Subcutaneous abdominal adipose tissue (tissue), 5 donors: ENCODE measurements at regions not wholly inside any gene's neighbourhood (a gene's known extent, or its start where the extent isn't known, plus 50 kb on each side); places are given as distances from the start of the nearest gene placed in this dataset.

Source experiments
- H3K27ac ChIP-seq: one replicate; pipeline ENCODE4 v1.7.0; 2013; ENCODE audit warnings: low read depth, mild to moderate bottlenecking, inconsistent platforms, low read length, moderate library complexity
- H3K27me3 ChIP-seq, 5 donors: one replicate each; pipeline ENCODE4 v1.7.0; 2013; ENCODE audit warnings: low read length in 5 of 5, inconsistent platforms in 1 of 5; ENCODE audit not compliant: control insufficient read depth in 5 of 5, insufficient read depth in 4 of 5
- H3K36me3 ChIP-seq, 5 donors: one replicate each; pipeline ENCODE4 v1.7.0; 2013; ENCODE audit warnings: low read length in 5 of 5; ENCODE audit not compliant: control insufficient read depth in 5 of 5, insufficient read depth in 5 of 5
- H3K4me1 ChIP-seq, 5 donors: one replicate each; pipeline ENCODE4 v1.7.0; 2013; ENCODE audit warnings: low read length in 5 of 5, mild to moderate bottlenecking in 3 of 5, moderate library complexity in 1 of 5; ENCODE audit not compliant: control insufficient read depth in 5 of 5, insufficient read depth in 5 of 5
- H3K4me3 ChIP-seq, 5 donors: one replicate each; pipeline ENCODE4 v1.7.0; 2013; ENCODE audit warnings: low read length in 5 of 5, low read depth in 1 of 5
- H3K9ac ChIP-seq, 5 donors: one replicate each; pipeline ENCODE4 v1.7.0; 2013; ENCODE audit warnings: low read length in 5 of 5, mild to moderate bottlenecking in 4 of 5, moderate library complexity in 3 of 5
- H3K9me3 ChIP-seq, 5 donors: one replicate each; pipeline ENCODE4 v1.7.0; 2013; ENCODE audit warnings: low read length in 5 of 5; ENCODE audit not compliant: control insufficient read depth in 5 of 5
- donor health status: healthy.
- donor health status: healthy.
- donor health status: healthy.
- donor health status: healthy.
- donor health status: healthy.

GRCh38 chr2:150295544-150295943, 191.9 kb downstream of the RND3 start:
- H3K9ac ChIP-seq = no peak overlapping the region
- no peaks in the 10 kb centered on the region for H3K36me3 ChIP-seq
- H3K27me3 ChIP-seq = no peaks in the 10 kb centered on the region

DNA sequence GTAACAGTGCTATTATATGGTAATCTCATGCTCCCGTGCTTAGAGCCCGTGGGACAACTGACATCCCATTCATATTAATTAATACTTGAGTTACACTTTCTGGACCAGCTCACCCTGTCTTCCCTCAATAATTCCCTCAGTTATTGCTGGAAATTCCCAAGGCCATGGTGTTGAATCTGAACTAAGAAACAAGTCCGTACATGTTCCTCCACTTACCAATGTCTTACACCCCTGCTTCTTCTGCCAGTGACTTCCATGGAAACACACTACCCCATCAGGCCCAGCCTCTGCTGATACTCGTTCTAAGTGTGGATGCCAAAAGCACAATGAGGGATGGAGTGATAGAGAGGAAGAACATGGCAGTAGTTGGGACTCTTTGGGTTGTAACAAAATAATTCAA, 193.7 kb downstream of the RND3 start:
- Histone ChIP-seq H3K9me3 (no peaks in the 10 kb centered on the region), H3K27ac (no peak overlapping the region), H3K4me3 (no peak overlapping the region), H3K27me3 (no peaks in the 10 kb centered on the region), H3K9ac (no peak overlapping the region), H3K4me1 (peaks cover 0 to 13% (median 6%) of the 10 kb centered on the region in 5 donors), H3K36me3 (no peaks in the 10 kb centered on the region)

More at GRCh38 chr2:150295544-150295943, 191.9 kb downstream of the RND3 start:
- peaks cover 0 to 5% (median 0%) of the 10 kb centered on the region in 5 donors for H3K9me3 ChIP-seq
- no peak overlapping the region for H3K27ac ChIP-seq
- peaks cover 0 to 13% (median 6%) of the 10 kb centered on the region in 5 donors for H3K4me1 ChIP-seq
- H3K4me3 ChIP-seq = no peak overlapping the region

- no peak overlapping the region for H3K4me3 ChIP-seq
- no peak overlapping the region for H3K27ac ChIP-seq
- H3K4me1 ChIP-seq = peaks cover 0 to 13% (median 6%) of the 10 kb centered on the region in 5 donors
- no peaks in the 10 kb centered on the region for H3K36me3 ChIP-seq
- no peak overlapping the region for H3K9ac ChIP-seq
- no peaks in the 10 kb centered on the region for H3K9me3 ChIP-seq
- H3K27me3 ChIP-seq = no peaks in the 10 kb centered on the region
These were observed 194.7 kb downstream of the RND3 start for GRCh38 chr2:150292807-150293206.

DNA sequence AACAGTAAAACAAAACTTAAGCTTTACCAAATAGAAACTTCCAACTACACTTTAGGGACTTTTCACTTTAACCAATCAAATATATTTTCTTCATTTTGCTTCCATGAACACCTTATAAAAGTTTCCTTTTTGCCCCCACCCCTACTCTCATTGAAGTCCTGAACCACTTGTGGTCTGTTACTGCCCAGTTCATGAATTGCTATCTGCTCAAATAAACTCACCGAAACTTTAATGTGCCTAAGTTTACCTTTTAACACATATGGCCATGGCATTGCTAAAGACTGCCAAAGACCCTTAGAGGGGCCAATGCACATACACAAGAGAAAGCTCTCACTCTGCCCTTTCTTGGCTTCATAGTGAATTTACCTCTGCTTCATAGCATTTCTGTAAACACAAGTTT, 195.3 kb downstream of the RND3 start:
- no peak overlapping the region for H3K4me3 ChIP-seq
- H3K9me3 ChIP-seq = no peaks in the 10 kb centered on the region
- no peak overlapping the region for H3K27ac ChIP-seq
- H3K36me3 ChIP-seq = no peaks in the 10 kb centered on the region
- H3K4me1 ChIP-seq = peaks cover 0 to 11% (median 6%) of the 10 kb centered on the region in 5 donors
- H3K27me3 ChIP-seq = no peaks in the 10 kb centered on the region
- no peak overlapping the region for H3K9ac ChIP-seq

- H3K36me3 ChIP-seq = no peaks in the 10 kb centered on the region
- no peaks in the 10 kb centered on the region for H3K27me3 ChIP-seq
- H3K27ac ChIP-seq = no peak overlapping the region
- no peak overlapping the region for H3K9ac ChIP-seq
- peaks cover 2 to 21% (median 13%) of the 10 kb centered on the region in 5 donors for H3K4me1 ChIP-seq
- H3K4me3 ChIP-seq = no peak overlapping the region
- no peaks in the 10 kb centered on the region for H3K9me3 ChIP-seq
These were observed 200.6 kb downstream of the RND3 start for GRCh38 chr2:150286730-150287362.

- Histone ChIP-seq H3K27me3 (no peaks in the 10 kb centered on the region), H3K9me3 (no peaks in the 10 kb centered on the region), H3K27ac (no peak overlapping the region), H3K9ac (no peak overlapping the region), H3K4me3 (no peak overlapping the region), H3K4me1 (peaks cover 6 to 43% (median 33%) of the 10 kb centered on the region in 5 donors), H3K36me3 (no peaks in the 10 kb centered on the region)
These were observed 203.4 kb downstream of the RND3 start for GRCh38 chr2:150284116-150284515.

GRCh38 chr2:150282771-150283371, 204.6 kb downstream of the RND3 start:
- Histone ChIP-seq H3K4me1 (peaks cover 6 to 45% (median 35%) of the 10 kb centered on the region in 5 donors), H3K27ac (peak overlapping the region; percentile 84), H3K9ac (no peak overlapping the region), H3K4me3 (no peak overlapping the region), H3K36me3 (no peaks in the 10 kb centered on the region), H3K9me3 (no peaks in the 10 kb centered on the region), H3K27me3 (no peaks in the 10 kb centered on the region)

GRCh38 chr2:150282357-150282756, 205.1 kb downstream of the RND3 start:
- Histone ChIP-seq H3K27ac (peak overlapping the region; percentile 84), H3K4me1 (peaks cover 6 to 45% (median 35%) of the 10 kb centered on the region in 5 donors), H3K9ac (no peak overlapping the region), H3K9me3 (peaks cover 0 to 3% (median 0%) of the 10 kb centered on the region in 5 donors), H3K27me3 (no peaks in the 10 kb centered on the region), H3K4me3 (no peak overlapping the region), H3K36me3 (no peaks in the 10 kb centered on the region)

GRCh38 chr2:150280231-150280630, 207.2 kb downstream of the RND3 start:
- Histone ChIP-seq H3K9ac (no peak overlapping the region), H3K4me1 (peaks cover 6 to 45% (median 35%) of the 10 kb centered on the region in 5 donors), H3K4me3 (no peak overlapping the region), H3K9me3 (peaks cover 0 to 14% (median 8%) of the 10 kb centered on the region in 5 donors), H3K27me3 (no peaks in the 10 kb centered on the region), H3K36me3 (no peaks in the 10 kb centered on the region), H3K27ac (peak overlapping the region; percentile 65)

DNA sequence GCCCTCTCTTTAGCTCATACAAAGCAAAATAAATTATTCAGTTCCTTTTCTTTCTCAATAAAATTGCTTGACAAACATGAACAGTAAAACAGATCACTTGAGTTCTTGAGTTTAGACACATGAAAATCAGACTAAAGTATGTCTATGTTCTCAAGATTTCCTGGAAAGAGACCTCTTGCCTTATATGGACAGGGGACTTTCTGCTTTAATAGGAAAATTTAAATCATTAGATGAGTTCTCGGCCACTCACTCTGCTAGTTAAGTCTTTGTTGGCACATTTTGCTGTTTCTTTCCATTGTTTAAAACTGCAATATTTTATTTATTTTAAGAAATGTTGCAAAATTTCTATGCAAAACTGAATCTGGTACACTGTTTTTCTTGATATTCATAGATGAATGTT, 207.8 kb downstream of the RND3 start:
- Histone ChIP-seq H3K4me3 (no peak overlapping the region), H3K27me3 (no peaks in the 10 kb centered on the region), H3K9me3 (peaks cover 0 to 14% (median 8%) of the 10 kb centered on the region in 5 donors), H3K4me1 (peaks cover 6 to 45% (median 35%) of the 10 kb centered on the region in 5 donors), H3K9ac (no peak overlapping the region), H3K36me3 (no peaks in the 10 kb centered on the region), H3K27ac (peak overlapping the region; percentile 62)
